ENCODE measurements at regions not wholly inside any gene's neighbourhood (a gene's known extent, or its start where the extent isn't known, plus 50 kb on each side); places are given as distances from the start of the nearest gene placed in this dataset.

GRCh38 chr5:3794611-3795010, 199.0 kb downstream of the IRX1 start:
- Histone ChIP-seq H3K36me3 (no peaks in the 10 kb centered on the region), H3K4me1 (ENCODE audit: control insufficient read depth in 1 of 2, low read depth in 2 of 2) (peaks cover 0 to 17% of the 10 kb centered on the region in 2 donors), H3K4me3 (no peak overlapping the region), H3K27ac (no peak overlapping the region), H3K9me3 (no peaks in the 10 kb centered on the region), H3K27me3 (replicated peaks; ENCODE audit: insufficient read depth) (no peaks in the 10 kb centered on the region)
- no peak for ATAC-seq (ENCODE audit: insufficient number of reproducible peaks, low FRiP score, low read depth)
- no peak for DNase-seq (ENCODE audit: low spot score)
- TF ChIP-seq CTCF (IDR thresholded peaks at IDR 0.05) = no peak

GRCh38 chr5:3796736-3797135, 201.1 kb downstream of the IRX1 start:
- DNase-seq (ENCODE audit: low spot score) (no peak), ATAC-seq (ENCODE audit: insufficient number of reproducible peaks, low FRiP score, low read depth) (no peak)
- no peak overlapping the region for H3K4me3 ChIP-seq
- no peaks in the 10 kb centered on the region for H3K9me3 ChIP-seq
- no peaks in the 10 kb centered on the region for H3K36me3 ChIP-seq
- H3K4me1 ChIP-seq (ENCODE audit: control insufficient read depth in 1 of 2, low read depth in 2 of 2) = peaks cover 0 to 17% of the 10 kb centered on the region in 2 donors
- H3K27ac ChIP-seq = no peak overlapping the region
- TF ChIP-seq CTCF (IDR thresholded peaks at IDR 0.05) = no peak
- H3K27me3 ChIP-seq (replicated peaks; ENCODE audit: insufficient read depth) = no peaks in the 10 kb centered on the region

- ATAC-seq (ENCODE audit: insufficient number of reproducible peaks, low FRiP score, low read depth) = no peak
- no peaks in the 10 kb centered on the region for H3K9me3 ChIP-seq
- no peak overlapping the region for H3K27ac ChIP-seq
- no peaks in the 10 kb centered on the region for H3K4me1 ChIP-seq (ENCODE audit: control insufficient read depth in 1 of 2, low read depth in 2 of 2)
- no peak for TF ChIP-seq CTCF (IDR thresholded peaks at IDR 0.05)
- no peak overlapping the region for H3K4me3 ChIP-seq
- DNase-seq (ENCODE audit: low spot score) = no peak
- no peaks in the 10 kb centered on the region for H3K36me3 ChIP-seq
- no peaks in the 10 kb centered on the region for H3K27me3 ChIP-seq (replicated peaks; ENCODE audit: insufficient read depth)
Measured at GRCh38 chr5:3801967-3802366, 206.3 kb downstream of the IRX1 start.

GRCh38 chr5:3809455-3809854, 213.8 kb downstream of the IRX1 start:
- Histone ChIP-seq H3K36me3 (no peaks in the 10 kb centered on the region), H3K9me3 (no peaks in the 10 kb centered on the region), H3K4me3 (no peak overlapping the region), H3K4me1 (ENCODE audit: control insufficient read depth in 1 of 2, low read depth in 2 of 2) (no peaks in the 10 kb centered on the region), H3K27me3 (replicated peaks; ENCODE audit: insufficient read depth) (no peaks in the 10 kb centered on the region), H3K27ac (no peak overlapping the region)
- ATAC-seq (ENCODE audit: insufficient number of reproducible peaks, low FRiP score, low read depth) (no peak), DNase-seq (ENCODE audit: low spot score) (no peak)
- TF ChIP-seq CTCF (IDR thresholded peaks at IDR 0.05) = no peak

- ATAC-seq (ENCODE audit: insufficient number of reproducible peaks, low FRiP score, low read depth) = no peak
- no peak overlapping the region for H3K4me3 ChIP-seq
- no peak for TF ChIP-seq CTCF (IDR thresholded peaks at IDR 0.05)
- H3K27me3 ChIP-seq (replicated peaks; ENCODE audit: insufficient read depth) = no peaks in the 10 kb centered on the region
- H3K27ac ChIP-seq = no peak overlapping the region
- DNase-seq (ENCODE audit: low spot score) = no peak
- no peaks in the 10 kb centered on the region for H3K9me3 ChIP-seq
- no peaks in the 10 kb centered on the region for H3K4me1 ChIP-seq (ENCODE audit: control insufficient read depth in 1 of 2, low read depth in 2 of 2)
- no peaks in the 10 kb centered on the region for H3K36me3 ChIP-seq
Measured at GRCh38 chr5:3811116-3811515, 215.5 kb downstream of the IRX1 start.

All from thoracic aorta (tissue), 2 donors.